Hepatocyte (in vitro differentiated cells): ENCODE measurements at regions not wholly inside any gene's neighbourhood (a gene's known extent, or its start where the extent isn't known, plus 50 kb on each side); places are given as distances from the start of the nearest gene placed in this dataset.

Experiments
- CTCF ChIP-seq: fragments of 200-600 bp; sonication (generic); IDR thresholded peaks from 2 replicates; pipeline ENCODE4 v1.5.1; 2016; ENCODE audit warnings: antibody characterized with exemption, mild to moderate bottlenecking; ENCODE audit not compliant: poor library complexity
- EZH2 ChIP-seq: fragments of 200-600 bp; sonication (generic); IDR thresholded peaks from 2 replicates; pipeline ENCODE4 v1.6.1; 2016; ENCODE audit warnings: antibody characterized with exemption, mild to moderate bottlenecking, borderline replicate concordance
- EZH2phosphoT487 ChIP-seq: fragments of 200-600 bp; sonication (generic); IDR thresholded peaks from one replicate; pipeline ENCODE4 v1.6.1; 2018; ENCODE audit warnings: antibody characterized with exemption, mild to moderate bottlenecking, low read depth, moderate library complexity; ENCODE audit not compliant: unreplicated experiment, severe bottlenecking

DNA sequence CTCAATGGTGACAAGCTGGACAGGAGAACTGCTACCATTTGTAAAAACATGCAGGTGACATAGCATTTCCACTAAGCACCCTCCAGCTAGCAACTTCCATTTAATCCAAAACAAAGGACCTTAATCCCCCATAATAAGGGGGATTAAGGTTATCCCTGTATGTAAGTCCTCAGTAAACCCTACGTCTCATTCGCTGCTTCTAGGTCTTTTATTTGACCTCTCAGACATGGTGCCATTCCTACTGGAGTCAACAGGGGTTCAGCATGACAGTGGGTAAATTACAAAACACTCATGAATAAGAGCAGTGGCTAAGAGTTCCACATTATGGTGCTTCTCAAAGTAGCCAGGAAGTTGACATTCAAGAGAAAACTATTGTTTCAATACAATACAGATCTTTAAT is 121.8 kb upstream of the CAV2 start:
- no peak for TF ChIP-seq CTCF
- TF ChIP-seq EZH2phosphoT487, result no peak
- no peak for TF ChIP-seq EZH2
